Panc1 (cell line): ENCODE measurements at regions not wholly inside any gene's neighbourhood (a gene's known extent, or its start where the extent isn't known, plus 50 kb on each side); places are given as distances from the start of the nearest gene placed in this dataset.

Experiments
- ATAC-seq: fragments of 200-7000 bp; cut with Tn5 transposase; 2 replicates; pipeline ENCODE4 v1.9.1; 2020; ENCODE audit warnings: mild to moderate bottlenecking, moderate library complexity
- BruUV-seq: library from RNA; stranded (reverse); fragments of 400-500 nt; replicated peaks from 2 replicates; lab custom pipeline; 2021; lab: Mats Ljungman, UMichigan
- CTCF ChIA-PET: fragments of 300-600 bp; sonication (Branson Sonifier 250); formaldehyde crosslinking; loops from one replicate; lab custom pipeline; 2022; ENCODE audit warnings: antibody characterized with exemption; lab: Charles Lee
- POLR2A ChIA-PET: fragments of 300-600 bp; sonication (Branson Sonifier 250); formaldehyde crosslinking; loops from one replicate; lab custom pipeline; 2022; ENCODE audit warnings: antibody characterized with exemption; lab: Charles Lee
- DNase-seq: peaks from one replicate; pipeline ENCODE4 v3.0.0-alpha.2; 2010; ENCODE audit warnings: low read depth, low spot score
- H3K27ac ChIP-seq: 2 replicates; pipeline ENCODE4 v1.5.1; 2011; ENCODE audit warnings: mild to moderate bottlenecking, low read length, inconsistent platforms
- H3K27me3 ChIP-seq: fragments of 200-500 bp; sonication (Bioruptor generic); 2 replicates; pipeline ENCODE4 v1.6.0; 2014; ENCODE audit warnings: low read length, inconsistent platforms; ENCODE audit not compliant: control insufficient read depth, insufficient read depth
- H3K36me3 ChIP-seq: fragments of 200-500 bp; sonication (Bioruptor generic); 2 replicates; pipeline ENCODE4 v1.5.1; 2014; ENCODE audit warnings: inconsistent platforms, mild to moderate bottlenecking, low read length, moderate library complexity; ENCODE audit not compliant: control insufficient read depth, insufficient read depth
- H3K4me1 ChIP-seq: 2 replicates; pipeline ENCODE4 v1.5.1; 2011; ENCODE audit warnings: inconsistent platforms, mild to moderate bottlenecking, low read length, moderate library complexity; ENCODE audit not compliant: control insufficient read depth, insufficient read depth
- H3K4me3 ChIP-seq, 2 experiments: 2 replicates each; pipeline ENCODE4 v1.5.1; 2011 to 2012; ENCODE audit warnings: low read depth in 2 of 2, low read length in 2 of 2, mild to moderate bottlenecking in 2 of 2, inconsistent platforms in 1 of 2, moderate library complexity in 1 of 2
- H3K9me3 ChIP-seq: fragments of 200-500 bp; sonication (Bioruptor generic); 2 replicates; pipeline ENCODE4 v1.5.1; 2014; ENCODE audit warnings: low read depth, mild to moderate bottlenecking, inconsistent platforms, low read length, moderate library complexity; ENCODE audit not compliant: control insufficient read depth, insufficient read depth
- POLR2AphosphoS5 ChIP-seq: IDR thresholded peaks from 2 replicates; pipeline ENCODE4 v1.6.1; 2012; ENCODE audit warnings: mild to moderate bottlenecking, low read depth, low read length, moderate library complexity
- SIN3A ChIP-seq: IDR thresholded peaks from 2 replicates; pipeline ENCODE4 v1.6.1; 2012; ENCODE audit warnings: low read depth, mild to moderate bottlenecking, low read length, moderate library complexity, borderline replicate concordance; ENCODE audit not compliant: insufficient read depth
- TCF7L2 ChIP-seq: IDR thresholded peaks from 2 replicates; pipeline ENCODE4 v1.6.1; 2011; ENCODE audit warnings: mild to moderate bottlenecking, low read depth, low read length, inconsistent platforms
- in situ Hi-C: cut with HindIII; loops from 2 replicates; pipeline ENCODE4 v1.10.0; 2016; ENCODE audit warnings: low sequenced_read_pairs, low pct_unique_long_range_greater_than_20kb
- intact Hi-C: fragments of 100-400 bp; cut with micrococcal nuclease; formaldehyde crosslinking; loops from one replicate; pipeline ENCODE4 v1.10.0; 2022; ENCODE audit not compliant: unreplicated experiment
- TF ChIP-seq, protein P1 (sequence below): fragments of 450-650 bp; IDR thresholded peaks from 2 replicates; pipeline ENCODE4 v1.5.1; 2017; ENCODE audit warnings: mild to moderate bottlenecking
- TF ChIP-seq, protein P2 (sequence below), 2 experiments: IDR thresholded peaks; 2 replicates each; pipeline ENCODE4 v1.6.1; 2011 to 2012; ENCODE audit warnings: low read depth in 2 of 2, control low read depth in 1 of 2, low read length in 1 of 2, mild to moderate bottlenecking in 1 of 2, moderate library complexity in 1 of 2; ENCODE audit not compliant: insufficient read depth in 1 of 2

GRCh38 chr1:230003409-230003808 is 63.6 kb upstream of the GALNT2 start:
- no peak for TF ChIP-seq POLR2AphosphoS5
- TF ChIP-seq, protein P1, sequence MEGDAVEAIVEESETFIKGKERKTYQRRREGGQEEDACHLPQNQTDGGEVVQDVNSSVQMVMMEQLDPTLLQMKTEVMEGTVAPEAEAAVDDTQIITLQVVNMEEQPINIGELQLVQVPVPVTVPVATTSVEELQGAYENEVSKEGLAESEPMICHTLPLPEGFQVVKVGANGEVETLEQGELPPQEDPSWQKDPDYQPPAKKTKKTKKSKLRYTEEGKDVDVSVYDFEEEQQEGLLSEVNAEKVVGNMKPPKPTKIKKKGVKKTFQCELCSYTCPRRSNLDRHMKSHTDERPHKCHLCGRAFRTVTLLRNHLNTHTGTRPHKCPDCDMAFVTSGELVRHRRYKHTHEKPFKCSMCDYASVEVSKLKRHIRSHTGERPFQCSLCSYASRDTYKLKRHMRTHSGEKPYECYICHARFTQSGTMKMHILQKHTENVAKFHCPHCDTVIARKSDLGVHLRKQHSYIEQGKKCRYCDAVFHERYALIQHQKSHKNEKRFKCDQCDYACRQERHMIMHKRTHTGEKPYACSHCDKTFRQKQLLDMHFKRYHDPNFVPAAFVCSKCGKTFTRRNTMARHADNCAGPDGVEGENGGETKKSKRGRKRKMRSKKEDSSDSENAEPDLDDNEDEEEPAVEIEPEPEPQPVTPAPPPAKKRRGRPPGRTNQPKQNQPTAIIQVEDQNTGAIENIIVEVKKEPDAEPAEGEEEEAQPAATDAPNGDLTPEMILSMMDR = no peak
- no peaks in the 10 kb centered on the region for H3K9me3 ChIP-seq
- ChIA-PET CTCF (no interaction called here), POLR2A (no interaction called here)
- ATAC-seq (no peak), DNase-seq (no peak)
- intact Hi-C loops = no loop called here
- H3K4me3 ChIP-seq = no peak overlapping the region
- H3K4me1 ChIP-seq = no peaks in the 10 kb centered on the region
- BruUV-seq = no TSS peak
- H3K36me3 ChIP-seq = no peaks in the 10 kb centered on the region
- H3K27me3 ChIP-seq = peaks cover 4% of the 10 kb centered on the region; the same call in 1 of the 2 replicates
- no peak overlapping the region for H3K27ac ChIP-seq
- in situ Hi-C loops = no loop called here

DNA sequence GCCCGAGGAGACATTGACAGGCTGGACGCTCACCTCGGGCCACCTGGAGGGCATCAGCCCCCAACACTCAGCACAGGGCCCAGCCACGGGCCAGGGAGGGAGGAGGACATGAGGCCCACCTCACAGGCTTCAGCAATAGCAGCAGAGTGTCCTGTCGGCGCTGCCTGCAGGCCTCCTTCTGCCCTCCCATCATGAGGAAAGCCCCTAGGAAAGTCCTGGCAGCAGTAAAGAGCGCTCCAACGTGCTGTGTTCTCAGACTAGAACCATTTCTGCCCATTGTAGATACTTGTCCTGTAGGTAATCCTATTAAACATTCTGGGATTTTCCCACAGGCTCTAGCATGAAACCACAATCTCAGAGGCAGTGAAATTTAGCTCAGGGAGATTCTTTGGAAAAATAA is 62.0 kb upstream of the GALNT2 start:
- H3K36me3 ChIP-seq = no peaks in the 10 kb centered on the region
- in situ Hi-C loops (no loop called here), intact Hi-C loops (no loop called here)
- ChIA-PET POLR2A (no interaction called here), CTCF (no interaction called here)
- H3K27me3 ChIP-seq = peaks cover 4% of the 10 kb centered on the region; the same call in 1 of the 2 replicates
- peak; percentile 51; the same call in 1 of the 2 replicates for ATAC-seq
- H3K4me3 ChIP-seq = no peak overlapping the region
- H3K27ac ChIP-seq = no peak overlapping the region
- DNase-seq = no peak
- no peaks in the 10 kb centered on the region for H3K9me3 ChIP-seq
- no peak for TF ChIP-seq POLR2AphosphoS5
- TF ChIP-seq TCF7L2 = no peak
- TF ChIP-seq, protein P1 = no peak
- TF ChIP-seq SIN3A = no peak
- BruUV-seq = no TSS peak
- no peaks in the 10 kb centered on the region for H3K4me1 ChIP-seq

DNA sequence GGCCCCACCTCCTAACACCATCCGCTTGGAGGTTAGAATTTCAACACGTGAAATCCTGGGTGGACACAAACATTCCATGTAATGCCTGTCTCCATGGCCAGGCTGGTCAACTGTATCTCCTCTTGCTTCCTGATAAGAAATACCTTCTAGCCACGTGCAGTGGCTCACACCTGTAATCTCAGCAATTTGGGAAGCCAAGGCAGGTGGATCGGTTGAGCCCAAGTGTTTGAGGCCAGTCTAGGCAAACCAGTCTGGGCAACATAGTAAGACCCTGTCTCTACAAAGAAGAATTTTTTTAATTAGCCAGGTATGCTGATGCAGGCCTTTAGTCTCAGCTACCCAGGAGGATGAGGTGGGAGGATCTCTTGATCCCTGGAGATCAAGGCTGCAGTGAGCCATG is 58.3 kb upstream of the GALNT2 start:
- BruUV-seq = no TSS peak
- ChIA-PET CTCF (no interaction called here), POLR2A (no interaction called here)

More for the DNA sequence above, 58.3 kb upstream of the GALNT2 start:
- TF ChIP-seq TCF7L2 (no peak), SIN3A (no peak), POLR2AphosphoS5 (no peak)
- TF ChIP-seq, protein P2, sequence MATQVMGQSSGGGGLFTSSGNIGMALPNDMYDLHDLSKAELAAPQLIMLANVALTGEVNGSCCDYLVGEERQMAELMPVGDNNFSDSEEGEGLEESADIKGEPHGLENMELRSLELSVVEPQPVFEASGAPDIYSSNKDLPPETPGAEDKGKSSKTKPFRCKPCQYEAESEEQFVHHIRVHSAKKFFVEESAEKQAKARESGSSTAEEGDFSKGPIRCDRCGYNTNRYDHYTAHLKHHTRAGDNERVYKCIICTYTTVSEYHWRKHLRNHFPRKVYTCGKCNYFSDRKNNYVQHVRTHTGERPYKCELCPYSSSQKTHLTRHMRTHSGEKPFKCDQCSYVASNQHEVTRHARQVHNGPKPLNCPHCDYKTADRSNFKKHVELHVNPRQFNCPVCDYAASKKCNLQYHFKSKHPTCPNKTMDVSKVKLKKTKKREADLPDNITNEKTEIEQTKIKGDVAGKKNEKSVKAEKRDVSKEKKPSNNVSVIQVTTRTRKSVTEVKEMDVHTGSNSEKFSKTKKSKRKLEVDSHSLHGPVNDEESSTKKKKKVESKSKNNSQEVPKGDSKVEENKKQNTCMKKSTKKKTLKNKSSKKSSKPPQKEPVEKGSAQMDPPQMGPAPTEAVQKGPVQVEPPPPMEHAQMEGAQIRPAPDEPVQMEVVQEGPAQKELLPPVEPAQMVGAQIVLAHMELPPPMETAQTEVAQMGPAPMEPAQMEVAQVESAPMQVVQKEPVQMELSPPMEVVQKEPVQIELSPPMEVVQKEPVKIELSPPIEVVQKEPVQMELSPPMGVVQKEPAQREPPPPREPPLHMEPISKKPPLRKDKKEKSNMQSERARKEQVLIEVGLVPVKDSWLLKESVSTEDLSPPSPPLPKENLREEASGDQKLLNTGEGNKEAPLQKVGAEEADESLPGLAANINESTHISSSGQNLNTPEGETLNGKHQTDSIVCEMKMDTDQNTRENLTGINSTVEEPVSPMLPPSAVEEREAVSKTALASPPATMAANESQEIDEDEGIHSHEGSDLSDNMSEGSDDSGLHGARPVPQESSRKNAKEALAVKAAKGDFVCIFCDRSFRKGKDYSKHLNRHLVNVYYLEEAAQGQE (IDR thresholded peaks at IDR 0.05; ENCODE audit: insufficient read depth in 1 of 2, low read depth in 2 of 2, low read length in 1 of 2) = no peak
- TF ChIP-seq, protein P1 = no peak
- Histone ChIP-seq H3K27me3 (0 out of 2 replicates have a peak, but pooled peaks cover 2% of the 10 kb centered on the region), H3K4me1 (no peaks in the 10 kb centered on the region), H3K9me3 (no peaks in the 10 kb centered on the region), H3K27ac (no peak overlapping the region), H3K4me3 (no peak overlapping the region), H3K36me3 (no peaks in the 10 kb centered on the region)
- ATAC-seq (no peak), DNase-seq (no peak)
- intact Hi-C loops (no loop called here), in situ Hi-C loops (no loop called here)
